Tibial artery (tissue), 4 donors: ENCODE measurements at regions not wholly inside any gene's neighbourhood (a gene's known extent, or its start where the extent isn't known, plus 50 kb on each side); places are given as distances from the start of the nearest gene placed in this dataset.

Experiments
- DNase-seq, 2 donors: peaks; one replicate each; pipeline ENCODE4 v3.0.0-alpha.2; 2019
- H3K27ac ChIP-seq, 2 donors: fragments of 200-600 bp; sonication (generic) in 1 of 2; 1 replicate in 1 of 2; 2 replicates in 1 of 2; pipeline ENCODE4 v1.5.1; 2018 to 2019; ENCODE audit warnings: mild to moderate bottlenecking in 1 of 2
- H3K27me3 ChIP-seq, 2 donors: fragments of 200-600 bp; sonication (generic) in 1 of 2; one replicate each; pipeline versions ENCODE4 v1.5.1 to v1.6.0; 2016 to 2019
- H3K36me3 ChIP-seq, 3 donors: fragments of 200-600 bp; sonication (generic) in 2 of 3; one replicate each; pipeline ENCODE4 v1.5.1; 2016 to 2019; ENCODE audit warnings: mild to moderate bottlenecking in 2 of 3
- H3K4me1 ChIP-seq, 4 donors: fragments of 200-600 bp; sonication (generic) in 2 of 4; 1 replicate in 3 of 4; 2 replicates in 1 of 4; pipeline ENCODE4 v1.5.1; 2016 to 2019
- H3K4me3 ChIP-seq, 2 donors: fragments of 200-600 bp; sonication (generic) in 1 of 2; 1 replicate in 1 of 2; 2 replicates in 1 of 2; pipeline ENCODE4 v1.5.1; 2018 to 2019; ENCODE audit warnings: mild to moderate bottlenecking in 2 of 2
- H3K9me3 ChIP-seq, 3 donors: fragments of 200-600 bp; sonication (generic) in 1 of 3; one replicate each; pipeline ENCODE4 v1.5.1; 2016 to 2019
- CTCF ChIP-seq, 2 experiments: fragments of 200-600 bp in 1 of 2; fragments of 450-650 bp in 1 of 2; IDR thresholded peaks; one replicate each; pipeline ENCODE4 v1.5.1; 2017 to 2019; ENCODE audit warnings: antibody characterized with exemption in 2 of 2, mild to moderate bottlenecking in 1 of 2, moderate library complexity in 1 of 2
- intact Hi-C: fragments of 100-400 bp; cut with DNase I; formaldehyde crosslinking; loops from one replicate; pipeline ENCODE4 v1.15.0; 2023; ENCODE audit warnings: low total_unique reads

- Histone ChIP-seq H3K4me3 (no peak overlapping the region), H3K36me3 (peaks cover 9 to 16% (median 13%) of the 10 kb centered on the region in 3 donors), H3K27ac (no peak overlapping the region), H3K9me3 (peaks cover 0 to 11% (median 8%) of the 10 kb centered on the region in 3 donors), H3K27me3 (no peaks in the 10 kb centered on the region), H3K4me1 (peaks cover 0 to 5% (median 0%) of the 10 kb centered on the region in 4 donors)
- intact Hi-C loops = no loop called here
- DNase-seq = peak in 1 of 2 donors; percentile 5
- TF ChIP-seq CTCF (IDR thresholded peaks at IDR 0.05) = no peak
These were observed 1464.3 kb downstream of the UQCRFS1 start for GRCh38 chr19:27748551-27749152.

- Histone ChIP-seq H3K4me1 (peaks cover 0 to 5% (median 0%) of the 10 kb centered on the region in 4 donors), H3K27ac (no peak overlapping the region), H3K36me3 (peaks cover 9 to 16% (median 13%) of the 10 kb centered on the region in 3 donors), H3K27me3 (no peaks in the 10 kb centered on the region), H3K4me3 (no peak overlapping the region), H3K9me3 (peaks cover 0 to 8% (median 3%) of the 10 kb centered on the region in 3 donors)
- no peak for TF ChIP-seq CTCF (IDR thresholded peaks at IDR 0.05)
- peak in 1 of 2 donors; percentile 19 for DNase-seq
- intact Hi-C loops = no loop called here
These were observed 1466.1 kb downstream of the UQCRFS1 start for GRCh38 chr19:27746691-27747380.

GRCh38 chr19:27745978-27746542 lies 1466.9 kb downstream of the UQCRFS1 start:
- no peak overlapping the region for H3K27ac ChIP-seq
- no peak for DNase-seq
- no peak for TF ChIP-seq CTCF (IDR thresholded peaks at IDR 0.05)
- H3K4me3 ChIP-seq = no peak overlapping the region
- intact Hi-C loops = no loop called here
- H3K27me3 ChIP-seq = no peaks in the 10 kb centered on the region
- peaks cover 9 to 16% (median 13%) of the 10 kb centered on the region in 3 donors for H3K36me3 ChIP-seq
- H3K9me3 ChIP-seq = peaks cover 0 to 8% (median 3%) of the 10 kb centered on the region in 3 donors
- peaks cover 0 to 5% (median 0%) of the 10 kb centered on the region in 4 donors for H3K4me1 ChIP-seq

GRCh38 chr19:27744926-27745768 lies 1467.8 kb downstream of the UQCRFS1 start:
- H3K4me3 ChIP-seq = no peak overlapping the region
- no peak overlapping the region for H3K27ac ChIP-seq
- peak in 1 of 2 donors; percentile 5 for DNase-seq
- peaks cover 0 to 5% (median 0%) of the 10 kb centered on the region in 4 donors for H3K4me1 ChIP-seq
- peaks cover 0 to 8% (median 3%) of the 10 kb centered on the region in 3 donors for H3K9me3 ChIP-seq
- intact Hi-C loops = no loop called here
- H3K27me3 ChIP-seq = no peaks in the 10 kb centered on the region
- TF ChIP-seq CTCF (IDR thresholded peaks at IDR 0.05) = no peak
- peaks cover 9 to 16% (median 13%) of the 10 kb centered on the region in 3 donors for H3K36me3 ChIP-seq

GRCh38 chr19:27742041-27742440 lies 1470.9 kb downstream of the UQCRFS1 start:
- DNase-seq = no peak
- Histone ChIP-seq H3K27me3 (no peaks in the 10 kb centered on the region), H3K4me3 (no peak overlapping the region), H3K36me3 (peaks cover 13 to 30% (median 16%) of the 10 kb centered on the region in 3 donors), H3K27ac (no peak overlapping the region), H3K9me3 (peaks cover 0 to 7% (median under 1%) of the 10 kb centered on the region in 3 donors), H3K4me1 (peaks cover 0 to 5% (median 0%) of the 10 kb centered on the region in 4 donors)
- TF ChIP-seq CTCF (IDR thresholded peaks at IDR 0.05) = no peak
- intact Hi-C loops = no loop called here
